GM21825 (cell line): ENCODE measurements at regions not wholly inside any gene's neighbourhood (a gene's known extent, or its start where the extent isn't known, plus 50 kb on each side); places are given as distances from the start of the nearest gene placed in this dataset.
"Not testable (repeated sequence)": the region's sequence is repeated elsewhere in the genome, so short reads cannot be mapped to it uniquely, and the experiment has no call there.

Source experiments
- ATAC-seq: cut with Tn5 transposase; IDR thresholded peaks from one replicate; pipeline ENCODE4 v1.9.1; 2021; ENCODE audit warnings: mild to moderate bottlenecking, moderate library complexity; ENCODE audit not compliant: unreplicated experiment

DNA sequence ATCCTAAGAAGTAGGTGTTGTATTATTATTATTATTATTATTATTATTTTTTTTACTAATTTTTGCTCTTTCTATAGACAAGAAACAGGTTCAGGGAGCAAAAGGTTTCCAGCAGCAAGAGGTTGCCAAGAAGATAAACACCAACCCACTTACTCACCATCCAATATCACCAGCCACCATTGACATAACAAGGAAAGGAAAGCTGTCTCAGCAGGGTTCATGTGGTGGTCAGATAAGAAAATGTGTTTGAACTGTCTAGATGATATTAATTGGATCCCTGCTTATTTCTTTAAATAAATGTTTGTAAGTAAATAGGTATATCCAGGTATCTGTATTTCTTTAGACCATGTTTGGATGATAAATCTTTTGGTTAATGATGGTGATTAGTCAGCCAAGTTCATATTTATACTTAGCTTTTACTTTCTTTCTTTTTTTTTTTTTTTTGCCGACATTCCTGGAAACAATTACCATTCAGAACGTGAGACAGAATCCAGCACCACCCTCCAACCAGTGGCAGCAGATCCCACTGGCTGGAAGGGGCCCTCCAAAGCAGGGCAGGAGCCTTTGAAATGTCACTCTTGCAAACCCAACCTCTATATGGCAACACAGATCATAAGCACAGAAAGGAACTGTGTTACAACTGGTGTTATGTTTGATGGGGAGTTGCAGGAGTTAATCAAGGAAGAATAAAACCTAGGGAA, 139.2 kb upstream of the ECI2 start:
- no peak for ATAC-seq

DNA sequence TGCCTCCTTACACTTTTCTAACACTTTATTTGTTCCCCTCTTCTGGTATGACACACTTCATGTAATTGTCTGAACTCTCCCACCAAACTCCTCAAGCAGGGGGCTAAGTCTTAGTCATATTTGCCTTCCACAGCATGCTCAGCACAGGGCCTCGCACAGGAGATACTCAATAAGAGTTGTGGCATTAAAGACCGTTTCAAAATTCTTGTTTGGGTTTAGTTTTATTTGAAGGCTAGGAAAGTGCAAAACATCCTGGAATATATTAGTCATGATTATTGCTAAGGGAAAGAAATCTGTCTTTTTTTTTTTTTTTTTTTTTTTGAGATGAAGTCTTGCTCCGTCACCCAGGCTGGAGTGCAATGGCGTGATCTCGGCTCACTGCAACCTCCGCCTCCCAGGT, 137.6 kb upstream of the ECI2 start:
- ATAC-seq, result no peak

DNA sequence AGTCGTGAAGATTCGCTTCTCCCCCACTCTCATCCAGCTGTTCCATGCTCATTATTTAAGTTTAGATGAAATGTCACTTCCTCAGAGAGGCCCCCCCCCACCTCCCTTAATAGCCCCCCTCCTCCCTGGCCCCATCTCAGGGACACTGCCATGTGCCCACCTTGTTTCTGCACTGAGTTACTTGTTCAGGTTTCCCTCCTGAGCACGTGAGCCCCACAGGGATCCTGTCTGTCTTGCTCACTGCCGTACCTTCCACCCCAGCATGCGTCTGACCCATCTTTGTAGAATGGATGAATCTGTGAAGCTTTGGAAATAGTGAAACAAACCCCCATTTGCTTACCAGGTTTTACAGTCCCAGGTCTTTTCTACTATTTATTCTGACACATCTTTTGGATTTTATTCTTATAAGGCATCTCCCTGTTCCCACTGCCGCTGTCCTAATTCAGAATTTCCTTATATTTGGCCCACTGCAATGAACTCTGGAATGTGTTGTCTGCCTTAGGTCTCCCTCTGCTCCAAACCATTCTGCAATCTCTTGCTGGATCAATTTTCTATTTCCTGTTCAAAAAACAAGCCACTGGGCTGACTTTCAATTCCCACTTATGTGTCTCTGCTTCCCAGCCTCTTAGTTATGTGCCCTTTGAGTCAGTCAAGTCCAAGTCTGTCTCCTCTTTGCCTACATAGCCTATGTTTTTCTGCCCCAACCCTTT, 136.5 kb upstream of the ECI2 start:
- ATAC-seq, result no peak

DNA sequence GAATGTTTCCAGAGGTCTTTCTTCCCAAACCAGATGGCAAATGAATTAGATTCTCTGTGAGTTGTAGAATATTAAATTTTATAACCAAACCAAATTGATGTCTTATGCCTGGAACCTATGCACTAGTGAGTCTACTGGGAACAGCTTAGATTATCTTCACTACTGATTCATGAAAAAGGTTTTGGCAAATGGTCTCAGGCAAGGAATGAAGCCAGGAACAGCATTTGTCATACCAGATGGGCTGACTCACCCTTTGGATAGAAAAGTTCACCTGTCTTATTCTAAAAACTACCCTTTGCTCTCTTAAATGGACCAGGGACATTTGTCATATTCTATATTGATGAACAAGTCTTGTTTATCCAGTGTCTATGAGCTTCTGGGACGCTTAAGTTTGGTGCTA, 135.4 kb upstream of the ECI2 start:
- ATAC-seq, result no peak

DNA sequence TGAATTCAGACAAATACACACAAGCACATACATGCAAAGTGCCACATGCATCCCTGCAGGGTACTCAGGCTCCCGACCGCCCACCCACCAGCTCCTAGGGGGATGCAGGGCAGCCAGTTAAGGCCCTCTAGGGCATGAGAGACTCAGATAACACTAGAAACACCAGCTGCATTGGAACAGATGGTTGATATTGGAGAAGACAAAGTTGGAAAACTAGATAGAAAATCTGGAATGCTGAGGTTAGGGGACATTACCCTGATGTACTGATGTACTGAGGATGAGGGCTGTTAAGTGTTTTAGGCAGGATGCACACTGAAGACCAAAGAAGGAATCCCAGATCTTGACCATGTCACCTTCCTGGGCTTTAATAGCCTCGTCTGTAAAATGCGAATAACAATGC, 134.6 kb upstream of the ECI2 start:
- ATAC-seq, result no peak

DNA sequence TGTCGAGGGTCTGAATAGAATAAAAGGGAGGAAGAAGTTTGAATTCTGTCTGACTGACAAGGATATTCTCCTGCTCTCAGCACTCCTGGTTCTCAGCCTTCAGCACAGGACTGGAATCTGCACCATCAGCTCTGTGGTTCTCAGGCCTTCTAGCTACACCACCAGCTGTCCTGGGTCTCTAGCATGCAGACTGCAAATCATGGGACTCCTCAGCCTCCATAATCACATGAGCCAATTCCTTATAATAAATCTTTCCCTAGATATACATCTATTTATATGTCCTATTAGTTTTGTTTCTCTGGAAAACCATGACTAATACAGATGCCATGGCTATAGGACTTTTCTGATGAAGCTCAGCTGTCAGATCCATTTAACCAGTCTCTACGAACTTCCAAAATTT, 132.8 kb upstream of the ECI2 start:
- ATAC-seq, result no peak

DNA sequence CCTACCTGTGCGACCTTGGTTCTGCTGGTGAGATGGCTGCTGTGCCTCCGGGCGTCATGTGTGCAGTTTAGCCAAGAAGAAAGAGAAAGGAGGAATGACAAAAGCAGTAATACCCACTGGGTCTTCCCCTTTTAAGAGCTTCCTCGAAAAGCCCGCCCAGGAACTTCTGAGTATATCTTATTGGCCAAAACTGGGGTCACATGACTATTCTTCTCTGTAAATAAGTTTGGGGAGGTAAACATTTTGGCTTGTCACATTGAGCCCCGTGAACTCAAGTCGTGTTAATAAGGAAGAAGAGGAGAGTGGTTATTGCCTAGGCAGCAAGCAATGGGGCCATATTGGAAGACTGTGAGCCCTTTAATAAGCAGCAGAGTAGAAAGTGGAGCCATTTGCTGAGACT, 130.4 kb upstream of the ECI2 start:
- ATAC-seq, result no peak

DNA sequence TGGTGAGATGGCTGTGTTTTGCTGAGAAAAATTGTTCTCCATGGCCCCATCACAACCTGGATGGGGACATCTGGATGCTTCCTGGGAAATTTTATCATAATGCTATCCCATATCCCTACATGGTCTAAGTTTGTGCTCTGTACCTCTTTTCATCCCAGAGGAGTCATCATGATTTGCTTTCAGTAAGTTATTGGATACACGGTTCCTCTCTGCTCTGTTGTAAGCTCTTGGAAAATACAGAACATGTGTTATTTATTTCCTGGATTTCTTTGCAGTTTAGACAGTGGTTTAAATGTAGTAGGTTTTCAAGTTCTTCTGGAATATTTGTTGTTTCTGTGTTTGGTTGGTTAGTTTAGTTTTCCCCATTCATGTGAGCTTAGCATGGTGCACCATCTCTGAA, 129.2 kb upstream of the ECI2 start:
- ATAC-seq, result no peak

DNA sequence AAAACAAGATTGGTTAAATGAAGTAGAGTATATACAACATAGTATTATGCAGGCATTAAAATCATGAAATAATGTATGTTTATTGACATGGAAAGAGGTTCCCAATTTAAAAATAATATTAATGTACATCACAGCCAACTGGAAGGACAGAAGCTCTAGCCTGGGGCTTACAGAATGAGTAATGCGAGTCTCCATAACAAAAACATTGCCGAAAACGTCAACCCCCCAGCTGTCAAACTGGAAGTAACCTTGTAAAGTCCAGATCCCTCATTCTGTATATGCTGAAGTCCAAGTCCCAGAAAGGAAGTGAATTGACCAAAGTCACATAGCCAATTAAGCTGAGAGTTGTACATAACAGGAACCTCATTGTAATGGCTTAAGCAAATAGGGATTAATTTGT, 128.7 kb upstream of the ECI2 start:
- ATAC-seq, result no peak

DNA sequence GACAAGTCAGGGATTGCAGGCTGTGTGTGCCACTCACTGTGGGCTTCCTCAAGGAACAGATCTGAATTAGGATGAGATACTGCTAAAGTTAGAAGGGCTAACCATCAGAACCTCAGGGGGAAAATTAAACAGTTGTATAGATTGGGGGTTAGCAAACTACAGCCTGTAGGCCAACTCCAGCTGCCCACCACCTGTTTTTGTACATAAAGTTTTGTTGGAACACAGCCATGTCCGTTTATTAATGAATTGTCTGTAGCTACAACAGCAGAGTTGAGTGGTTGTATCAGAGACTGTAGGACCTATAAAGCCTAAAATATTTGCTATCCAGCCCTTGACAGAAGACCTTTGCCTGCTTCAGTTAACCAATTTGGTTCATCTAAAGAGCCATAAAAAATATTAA, 127.2 kb upstream of the ECI2 start:
- no peak for ATAC-seq

DNA sequence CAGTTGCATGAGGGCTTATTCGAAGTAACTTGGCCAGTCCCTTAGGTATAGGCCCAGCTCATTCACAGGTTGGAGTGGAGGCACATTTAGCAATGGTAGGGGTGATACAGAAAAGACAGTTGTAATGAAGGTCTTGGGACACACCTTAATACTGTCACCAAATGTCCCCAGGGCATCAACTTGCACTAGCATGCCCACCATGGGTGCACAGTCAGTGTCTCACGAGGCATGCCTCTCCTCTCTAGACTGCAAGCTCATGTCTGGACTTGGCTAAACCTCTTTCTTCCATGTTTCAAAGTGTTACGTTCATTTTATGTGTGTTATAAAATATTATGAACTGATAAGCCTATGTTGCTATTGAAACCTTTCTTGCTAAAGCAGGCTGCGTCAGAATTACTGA, 124.0 kb upstream of the ECI2 start:
- no peak for ATAC-seq

DNA sequence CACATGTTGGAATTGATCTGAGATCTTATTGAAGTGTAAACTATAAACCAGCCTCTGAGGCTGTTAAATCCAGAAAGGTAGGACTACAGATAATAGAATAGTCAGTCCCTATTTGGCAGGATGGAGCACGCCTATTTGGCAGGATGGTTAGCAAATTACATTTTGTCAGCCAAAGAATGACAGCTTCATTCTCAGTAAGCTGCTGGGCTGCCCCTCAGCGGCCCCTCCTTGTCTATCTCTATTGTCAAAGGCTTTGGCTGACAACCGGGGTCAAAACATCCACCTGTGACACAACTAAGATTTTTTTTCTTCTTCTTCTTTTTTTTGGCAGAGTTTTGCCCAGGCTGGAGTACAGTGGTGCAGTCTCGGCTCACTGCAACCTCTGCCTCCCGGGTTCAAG, 123.4 kb upstream of the ECI2 start:
- no peak for ATAC-seq

DNA sequence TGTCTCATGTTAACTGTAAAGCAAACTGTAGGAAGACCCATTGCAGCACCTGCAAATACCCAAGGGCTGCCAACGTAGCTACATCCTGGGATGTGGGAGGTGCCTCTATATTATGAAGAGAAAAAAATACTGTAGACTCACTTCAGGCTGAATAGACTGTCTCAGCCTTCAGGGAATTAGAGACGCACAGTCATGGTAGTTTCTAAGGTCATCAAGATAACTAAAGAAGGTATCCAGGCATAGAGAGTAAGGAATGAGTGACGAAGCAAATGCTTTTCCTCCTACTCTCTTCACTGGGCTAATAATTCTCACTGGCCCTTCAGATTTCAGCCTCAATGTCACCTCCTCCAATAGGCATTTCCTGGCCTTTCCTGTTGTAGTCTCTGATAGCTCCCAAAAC, 121.6 kb upstream of the ECI2 start:
- no peak for ATAC-seq

DNA sequence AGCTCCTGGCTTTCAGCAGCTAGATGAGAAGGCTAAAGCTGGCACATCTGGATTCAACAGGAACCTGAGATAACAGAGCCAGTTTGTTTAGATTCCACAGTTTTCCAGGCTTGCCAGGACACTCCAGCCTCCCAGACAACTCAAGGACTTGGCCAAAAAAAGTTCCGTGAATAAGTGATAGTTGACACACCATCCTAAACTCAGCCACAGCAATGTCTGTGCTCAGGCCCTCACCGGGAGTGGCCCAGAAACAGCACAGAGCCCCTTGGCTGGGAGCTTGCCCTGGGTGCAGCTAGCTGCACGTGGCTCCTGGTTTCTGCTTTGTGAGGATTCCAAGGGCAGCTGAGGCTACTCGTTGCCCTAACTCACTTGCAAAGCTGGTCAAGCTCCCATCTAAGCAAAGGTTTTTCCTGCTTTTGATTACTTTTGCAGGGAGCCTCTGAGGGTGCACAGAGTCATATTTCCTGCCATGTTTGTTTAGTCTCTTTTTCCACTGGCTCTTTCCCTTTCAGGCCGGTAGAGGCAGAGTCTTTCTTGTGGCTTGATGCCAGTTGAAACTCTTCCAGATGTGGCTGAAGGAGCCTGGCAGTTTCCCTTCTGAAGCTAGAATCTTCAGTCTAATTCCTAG, 118.3 kb upstream of the ECI2 start:
- no peak for ATAC-seq

DNA sequence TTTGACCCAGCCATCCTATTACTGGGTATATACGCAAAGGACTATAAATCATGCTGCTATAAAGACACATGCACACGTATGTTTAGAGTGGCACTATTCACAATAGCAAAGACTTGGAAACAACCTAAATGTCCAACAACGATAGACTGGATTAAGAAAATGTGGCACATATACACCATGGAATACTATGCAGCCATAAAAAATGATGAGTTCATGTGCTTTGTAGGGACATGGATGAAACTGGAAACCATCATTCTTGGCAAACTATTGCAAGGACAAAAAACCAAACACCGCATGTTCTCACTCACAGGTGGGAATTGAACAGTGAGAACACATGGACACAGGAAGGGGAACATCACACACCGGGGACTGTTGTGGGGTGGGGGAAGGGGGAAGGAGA, 117.1 kb upstream of the ECI2 start:
- ATAC-seq, result not testable (repeated sequence)

DNA sequence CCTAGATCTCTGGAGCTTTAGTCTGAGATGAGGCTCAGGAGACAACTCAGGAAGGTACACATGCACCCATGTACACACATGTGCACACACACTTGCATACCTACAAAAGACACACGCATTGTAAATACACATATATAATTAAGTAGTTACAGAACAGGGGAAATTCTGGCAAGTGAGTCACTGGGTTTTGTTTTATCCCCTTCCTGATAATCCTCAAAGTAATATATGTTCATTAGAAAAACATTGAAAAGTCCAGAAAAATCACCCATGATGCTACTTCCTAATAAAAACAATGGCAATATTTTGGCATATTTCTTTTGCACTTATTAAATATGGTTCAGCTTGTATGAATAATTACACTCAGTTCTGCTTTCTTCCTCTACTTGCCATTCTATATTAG, 115.3 kb upstream of the ECI2 start:
- ATAC-seq, result no peak

DNA sequence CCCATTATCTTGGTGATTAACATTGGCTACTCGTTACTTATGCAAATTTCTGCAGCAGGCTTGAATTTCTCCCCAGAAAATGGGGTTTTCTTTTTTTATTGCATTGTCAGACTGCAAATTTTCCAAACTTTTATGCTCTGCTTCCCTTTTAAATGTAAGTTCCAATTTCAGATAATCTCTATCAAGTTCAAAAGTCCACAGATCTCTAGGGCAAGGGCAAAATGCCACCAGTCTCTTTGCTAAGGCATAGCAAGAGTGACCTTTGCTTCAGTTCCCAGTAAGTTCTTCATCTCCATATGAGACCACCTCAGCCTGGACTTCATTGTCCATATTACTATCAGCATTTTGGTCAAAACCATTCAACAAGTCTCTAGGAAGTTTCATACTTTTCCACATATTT, 108.5 kb upstream of the ECI2 start:
- not testable (repeated sequence) for ATAC-seq

DNA sequence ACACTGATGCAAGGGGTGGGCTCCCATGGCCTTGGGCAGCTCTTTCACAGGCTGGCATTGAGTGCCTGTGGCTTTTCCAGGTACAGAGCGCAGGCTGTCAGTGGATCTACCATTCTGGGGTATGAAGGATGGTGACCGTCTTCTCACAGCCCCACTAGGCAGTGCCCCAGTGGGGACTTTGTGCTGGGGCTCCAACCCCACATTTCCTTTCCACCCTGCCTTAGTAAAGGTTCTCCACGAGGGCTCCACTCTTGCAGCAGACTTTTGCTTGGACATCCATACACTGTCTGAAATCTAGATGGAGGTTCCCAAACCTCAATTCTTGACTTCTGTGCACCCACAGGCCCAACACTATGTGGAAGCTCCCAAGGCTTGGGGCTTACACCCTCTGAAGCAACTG, 107.9 kb upstream of the ECI2 start:
- ATAC-seq, result no peak

DNA sequence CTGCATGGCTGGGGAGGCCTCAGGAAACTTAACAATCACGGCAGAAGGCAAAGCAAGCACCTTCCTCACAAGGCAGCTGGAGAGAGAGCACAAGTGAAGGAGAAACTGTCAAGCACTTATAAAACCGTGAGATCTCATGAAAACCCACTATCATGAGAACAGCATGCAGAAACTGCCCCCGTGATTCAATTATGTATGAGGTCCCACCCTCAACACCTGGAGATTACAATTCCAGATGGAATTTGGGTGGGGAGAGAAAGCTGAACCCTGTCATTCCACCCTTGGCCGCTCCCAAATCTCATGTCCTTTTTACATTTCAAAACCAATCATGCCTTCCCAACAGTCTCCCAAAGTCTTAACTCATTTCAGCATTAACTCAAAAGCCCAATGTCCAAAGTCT, 107.2 kb upstream of the ECI2 start:
- ATAC-seq, result no peak

DNA sequence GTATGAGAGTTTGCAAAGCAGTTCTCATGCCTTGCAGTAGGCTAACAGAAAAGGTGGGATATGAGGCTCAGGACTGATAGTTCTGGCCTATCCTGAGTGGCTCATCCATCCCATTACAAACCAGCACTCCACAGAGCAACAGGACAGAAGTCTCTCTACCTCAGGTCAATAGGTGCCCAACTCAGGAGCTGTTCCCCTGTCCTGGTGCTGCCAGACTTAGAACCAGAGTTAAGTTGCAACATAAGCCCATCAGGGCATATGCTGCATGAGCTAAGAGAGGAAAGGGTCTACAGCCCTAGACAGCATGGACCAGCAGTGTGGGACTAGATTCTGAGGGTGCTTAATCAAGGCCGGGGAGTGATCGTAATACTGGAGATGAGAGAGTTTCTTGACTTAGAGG, 104.8 kb upstream of the ECI2 start:
- ATAC-seq, result no peak

DNA sequence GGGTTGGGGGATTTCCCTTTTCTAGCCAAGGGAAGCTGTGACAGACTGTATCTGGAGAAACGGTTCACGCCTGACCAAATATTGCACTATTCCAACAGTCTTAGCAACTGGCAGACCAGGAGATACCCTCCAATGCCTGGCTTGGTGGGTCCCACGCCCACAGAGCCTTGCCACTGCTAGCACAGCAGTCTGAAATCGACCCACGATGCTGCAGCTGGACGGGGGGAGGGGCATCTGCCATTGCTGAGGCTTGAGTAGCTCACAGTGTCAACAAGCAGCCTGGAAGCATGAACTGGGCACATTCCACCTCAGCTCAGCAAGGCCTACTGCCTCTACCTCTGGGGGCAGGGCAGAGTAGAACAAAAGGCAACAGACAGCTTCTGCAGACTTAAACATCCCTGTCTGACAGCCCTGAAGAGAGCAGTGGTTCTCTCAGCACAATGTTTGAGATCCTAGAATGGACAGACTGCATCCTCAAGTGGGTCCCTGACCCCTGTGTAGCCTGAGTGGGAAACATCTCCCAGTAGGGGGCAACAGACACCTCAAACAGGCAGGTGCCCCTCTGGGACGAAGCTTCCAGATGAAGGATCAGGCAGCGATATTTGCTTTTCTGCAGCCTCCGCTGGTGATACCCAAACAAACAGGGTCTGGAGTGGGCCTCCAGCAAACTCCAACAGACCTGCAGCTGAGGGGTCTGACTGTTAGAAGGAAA, 89.9 kb upstream of the ECI2 start:
- ATAC-seq, result no peak
